ENCODE measurements at regions not wholly inside any gene's neighbourhood (a gene's known extent, or its start where the extent isn't known, plus 50 kb on each side); places are given as distances from the start of the nearest gene placed in this dataset.

GRCh38 chr5:7012057-7012456, 298.8 kb downstream of the TENT4A start:
- no peak for TF ChIP-seq REST (IDR thresholded peaks at IDR 0.05; ENCODE audit: insufficient read depth in 1 of 2, low read depth in 2 of 2, low read length in 2 of 2)
- TF ChIP-seq POLR2AphosphoS5 (IDR thresholded peaks at IDR 0.05; ENCODE audit: low read depth, low read length) = no peak
- TF ChIP-seq TAF1 (IDR thresholded peaks at IDR 0.05; ENCODE audit: borderline replicate concordance, insufficient read depth, low read length) = no peak
- no peak for TF ChIP-seq SIN3A (IDR thresholded peaks at IDR 0.05; ENCODE audit: borderline replicate concordance, insufficient read depth, low read length)
